ENCODE measurements at regions not wholly inside any gene's neighbourhood (a gene's known extent, or its start where the extent isn't known, plus 50 kb on each side); places are given as distances from the start of the nearest gene placed in this dataset.

GRCh38 chr3:72555714-72556113, 292.5 kb downstream of the SHQ1 start:
- WGBS (ENCODE audit: insufficient coverage) = 96% methylated on average over 3 of the region's 4 CpGs
- Histone ChIP-seq H3K9me3 (replicated peaks; ENCODE audit: control insufficient read depth, low read depth, low read length) (no peaks in the 10 kb centered on the region), H3K27ac (ENCODE audit: low read length) (no peak overlapping the region), H3K4me3 (ENCODE audit: low read length) (no peak overlapping the region), H3K4me1 (ENCODE audit: control insufficient read depth, insufficient read depth, low read length) (no peaks in the 10 kb centered on the region), H3K27me3 (ENCODE audit: control insufficient read depth, insufficient read depth, low read length) (no peaks in the 10 kb centered on the region), H3K36me3 (ENCODE audit: control insufficient read depth, insufficient read depth, low read length) (no peaks in the 10 kb centered on the region)
- no peak for DNase-seq

- Histone ChIP-seq H3K27me3 (ENCODE audit: control insufficient read depth, insufficient read depth, low read length) (no peaks in the 10 kb centered on the region), H3K36me3 (ENCODE audit: control insufficient read depth, insufficient read depth, low read length) (no peaks in the 10 kb centered on the region), H3K9me3 (replicated peaks; ENCODE audit: control insufficient read depth, low read depth, low read length) (no peaks in the 10 kb centered on the region), H3K4me1 (ENCODE audit: control insufficient read depth, insufficient read depth, low read length) (no peaks in the 10 kb centered on the region), H3K27ac (ENCODE audit: low read length) (no peak overlapping the region), H3K4me3 (ENCODE audit: low read length) (no peak overlapping the region)
- DNase-seq = no peak
- 96% methylated on average over 2 of the region's 4 CpGs for WGBS (ENCODE audit: insufficient coverage)
Measured at GRCh38 chr3:72554689-72555088, 293.6 kb downstream of the SHQ1 start.

- no peak for DNase-seq
- no peaks in the 10 kb centered on the region for H3K27me3 ChIP-seq (ENCODE audit: control insufficient read depth, insufficient read depth, low read length)
- WGBS (ENCODE audit: insufficient coverage) = 75% methylated on average over 2 of the region's 4 CpGs
- no peaks in the 10 kb centered on the region for H3K9me3 ChIP-seq (replicated peaks; ENCODE audit: control insufficient read depth, low read depth, low read length)
- H3K4me3 ChIP-seq (ENCODE audit: low read length) = no peak overlapping the region
- no peak overlapping the region for H3K27ac ChIP-seq (ENCODE audit: low read length)
- no peaks in the 10 kb centered on the region for H3K36me3 ChIP-seq (ENCODE audit: control insufficient read depth, insufficient read depth, low read length)
- H3K4me1 ChIP-seq (ENCODE audit: control insufficient read depth, insufficient read depth, low read length) = no peaks in the 10 kb centered on the region
Measured at GRCh38 chr3:72553298-72553697, 294.9 kb downstream of the SHQ1 start.

GRCh38 chr3:72550582-72551262, 297.5 kb downstream of the SHQ1 start:
- DNase-seq = no peak
- Histone ChIP-seq H3K4me1 (ENCODE audit: control insufficient read depth, insufficient read depth, low read length) (no peaks in the 10 kb centered on the region), H3K27me3 (ENCODE audit: control insufficient read depth, insufficient read depth, low read length) (no peaks in the 10 kb centered on the region), H3K36me3 (ENCODE audit: control insufficient read depth, insufficient read depth, low read length) (no peaks in the 10 kb centered on the region), H3K27ac (ENCODE audit: low read length) (no peak overlapping the region), H3K4me3 (ENCODE audit: low read length) (no peak overlapping the region), H3K9me3 (replicated peaks; ENCODE audit: control insufficient read depth, low read depth, low read length) (no peaks in the 10 kb centered on the region)
- WGBS (ENCODE audit: insufficient coverage) = 95% methylated on average over 3 of the region's 4 CpGs

- DNase-seq = no peak
- Histone ChIP-seq H3K4me1 (ENCODE audit: control insufficient read depth, insufficient read depth, low read length) (no peaks in the 10 kb centered on the region), H3K27ac (ENCODE audit: low read length) (no peak overlapping the region), H3K36me3 (ENCODE audit: control insufficient read depth, insufficient read depth, low read length) (no peaks in the 10 kb centered on the region), H3K27me3 (ENCODE audit: control insufficient read depth, insufficient read depth, low read length) (no peaks in the 10 kb centered on the region), H3K4me3 (ENCODE audit: low read length) (no peak overlapping the region), H3K9me3 (replicated peaks; ENCODE audit: control insufficient read depth, low read depth, low read length) (no peaks in the 10 kb centered on the region)
- 88% methylated on average over 6 of the region's 12 CpGs for WGBS (ENCODE audit: insufficient coverage)
Measured at GRCh38 chr3:72549761-72550581, 298.3 kb downstream of the SHQ1 start.

GRCh38 chr3:72548981-72549380, 299.3 kb downstream of the SHQ1 start:
- 43% methylated on average over 1 of the region's 4 CpGs for WGBS (ENCODE audit: insufficient coverage)
- Histone ChIP-seq H3K4me1 (ENCODE audit: control insufficient read depth, insufficient read depth, low read length) (no peaks in the 10 kb centered on the region), H3K27me3 (ENCODE audit: control insufficient read depth, insufficient read depth, low read length) (no peaks in the 10 kb centered on the region), H3K27ac (ENCODE audit: low read length) (no peak overlapping the region), H3K36me3 (ENCODE audit: control insufficient read depth, insufficient read depth, low read length) (no peaks in the 10 kb centered on the region), H3K9me3 (replicated peaks; ENCODE audit: control insufficient read depth, low read depth, low read length) (no peaks in the 10 kb centered on the region), H3K4me3 (ENCODE audit: low read length) (no peak overlapping the region)
- DNase-seq = peak; percentile 11

GRCh38 chr3:72548461-72548860, 299.8 kb downstream of the SHQ1 start:
- H3K9me3 ChIP-seq (replicated peaks; ENCODE audit: control insufficient read depth, low read depth, low read length) = no peaks in the 10 kb centered on the region
- no CpG with 5 or more reads among the region's 1 CpG for WGBS (ENCODE audit: insufficient coverage)
- no peaks in the 10 kb centered on the region for H3K4me1 ChIP-seq (ENCODE audit: control insufficient read depth, insufficient read depth, low read length)
- no peak overlapping the region for H3K27ac ChIP-seq (ENCODE audit: low read length)
- H3K27me3 ChIP-seq (ENCODE audit: control insufficient read depth, insufficient read depth, low read length) = no peaks in the 10 kb centered on the region
- DNase-seq = no peak
- H3K4me3 ChIP-seq (ENCODE audit: low read length) = no peak overlapping the region
- no peaks in the 10 kb centered on the region for H3K36me3 ChIP-seq (ENCODE audit: control insufficient read depth, insufficient read depth, low read length)

GRCh38 chr3:72547183-72547582, 301.1 kb downstream of the SHQ1 start:
- no peaks in the 10 kb centered on the region for H3K4me1 ChIP-seq (ENCODE audit: control insufficient read depth, insufficient read depth, low read length)
- no peak overlapping the region for H3K27ac ChIP-seq (ENCODE audit: low read length)
- DNase-seq = no peak
- no peaks in the 10 kb centered on the region for H3K27me3 ChIP-seq (ENCODE audit: control insufficient read depth, insufficient read depth, low read length)
- no peak overlapping the region for H3K4me3 ChIP-seq (ENCODE audit: low read length)
- no peaks in the 10 kb centered on the region for H3K36me3 ChIP-seq (ENCODE audit: control insufficient read depth, insufficient read depth, low read length)
- no peaks in the 10 kb centered on the region for H3K9me3 ChIP-seq (replicated peaks; ENCODE audit: control insufficient read depth, low read depth, low read length)
- 81% methylated on average over 3 of the region's 3 CpGs for WGBS (ENCODE audit: insufficient coverage)

- WGBS (ENCODE audit: insufficient coverage) = no CpG with 5 or more reads among the region's 4 CpGs
- no peak overlapping the region for H3K4me3 ChIP-seq (ENCODE audit: low read length)
- peaks cover 3% of the 10 kb centered on the region for H3K27me3 ChIP-seq (ENCODE audit: control insufficient read depth, insufficient read depth, low read length)
- no peak overlapping the region for H3K27ac ChIP-seq (ENCODE audit: low read length)
- peaks cover 7% of the 10 kb centered on the region for H3K9me3 ChIP-seq (replicated peaks; ENCODE audit: control insufficient read depth, low read depth, low read length)
- no peaks in the 10 kb centered on the region for H3K36me3 ChIP-seq (ENCODE audit: control insufficient read depth, insufficient read depth, low read length)
- no peak for DNase-seq
- H3K4me1 ChIP-seq (ENCODE audit: control insufficient read depth, insufficient read depth, low read length) = no peaks in the 10 kb centered on the region
Measured at GRCh38 chr3:72544239-72544638, 304.0 kb downstream of the SHQ1 start.

GRCh38 chr3:72543246-72543645, 305.0 kb downstream of the SHQ1 start:
- no peak for DNase-seq
- no CpG with 5 or more reads among the region's 3 CpGs for WGBS (ENCODE audit: insufficient coverage)
- no peak overlapping the region for H3K4me3 ChIP-seq (ENCODE audit: low read length)
- H3K36me3 ChIP-seq (ENCODE audit: control insufficient read depth, insufficient read depth, low read length) = no peaks in the 10 kb centered on the region
- peaks cover 7% of the 10 kb centered on the region for H3K9me3 ChIP-seq (replicated peaks; ENCODE audit: control insufficient read depth, low read depth, low read length)
- H3K4me1 ChIP-seq (ENCODE audit: control insufficient read depth, insufficient read depth, low read length) = no peaks in the 10 kb centered on the region
- H3K27ac ChIP-seq (ENCODE audit: low read length) = no peak overlapping the region
- H3K27me3 ChIP-seq (ENCODE audit: control insufficient read depth, insufficient read depth, low read length) = peaks cover 3% of the 10 kb centered on the region

All from muscle of leg (tissue), 3 donors.